Neuron (in vitro differentiated cells): ENCODE measurements at regions not wholly inside any gene's neighbourhood (a gene's known extent, or its start where the extent isn't known, plus 50 kb on each side); places are given as distances from the start of the nearest gene placed in this dataset.
"Not testable (repeated sequence)": the region's sequence is repeated elsewhere in the genome, so short reads cannot be mapped to it uniquely, and the experiment has no call there.

ENCODE experiments used
- H2AFZ ChIP-seq: one replicate; pipeline ENCODE4 v1.6.1; 2013; ENCODE audit warnings: low read depth, mild to moderate bottlenecking, inconsistent platforms, low read length, moderate library complexity
- H3K27me3 ChIP-seq: one replicate; pipeline ENCODE4 v1.6.1; 2013; ENCODE audit warnings: low read length; ENCODE audit not compliant: insufficient read depth
- H3K36me3 ChIP-seq: one replicate; pipeline ENCODE4 v1.6.1; 2013; ENCODE audit warnings: low read length; ENCODE audit not compliant: insufficient read depth
- H3K4me1 ChIP-seq: one replicate; pipeline ENCODE4 v1.6.1; 2013; ENCODE audit warnings: low read length; ENCODE audit not compliant: insufficient read depth
- H3K4me3 ChIP-seq: 2 replicates; pipeline ENCODE4 v1.5.1; 2013; ENCODE audit warnings: mild to moderate bottlenecking, low read length, moderate library complexity
- H3K9me3 ChIP-seq: one replicate; pipeline ENCODE4 v1.6.1; 2013; ENCODE audit warnings: low read length

- Histone ChIP-seq H3K36me3 (no peaks in the 10 kb centered on the region), H3K27me3 (no peaks in the 10 kb centered on the region), H3K4me3 (no peak overlapping the region), H3K4me1 (no peaks in the 10 kb centered on the region), H3K9me3 (no peaks in the 10 kb centered on the region), H2AFZ (no peak overlapping the region)
These were observed 832.6 kb upstream of the SLC39A10 start for GRCh38 chr2:194824450-194824849.

GRCh38 chr2:194822657-194823056 lies 834.4 kb upstream of the SLC39A10 start:
- Histone ChIP-seq H3K4me1 (no peaks in the 10 kb centered on the region), H3K9me3 (no peaks in the 10 kb centered on the region), H3K36me3 (no peaks in the 10 kb centered on the region), H2AFZ (no peak overlapping the region), H3K27me3 (no peaks in the 10 kb centered on the region), H3K4me3 (no peak overlapping the region)

GRCh38 chr2:194822097-194822496 lies 834.9 kb upstream of the SLC39A10 start:
- H2AFZ ChIP-seq: no peak overlapping the region
- no peaks in the 10 kb centered on the region for H3K27me3 ChIP-seq
- H3K9me3 ChIP-seq: no peaks in the 10 kb centered on the region
- H3K36me3 ChIP-seq: no peaks in the 10 kb centered on the region
- no peaks in the 10 kb centered on the region for H3K4me1 ChIP-seq
- no peak overlapping the region for H3K4me3 ChIP-seq

GRCh38 chr2:194819367-194819766 lies 837.7 kb upstream of the SLC39A10 start:
- Histone ChIP-seq H2AFZ (no peak overlapping the region), H3K36me3 (no peaks in the 10 kb centered on the region), H3K27me3 (no peaks in the 10 kb centered on the region), H3K4me1 (no peaks in the 10 kb centered on the region), H3K4me3 (no peak overlapping the region), H3K9me3 (no peaks in the 10 kb centered on the region)

- Histone ChIP-seq H3K36me3 (no peaks in the 10 kb centered on the region), H3K4me1 (no peaks in the 10 kb centered on the region), H2AFZ (no peak overlapping the region), H3K27me3 (no peaks in the 10 kb centered on the region), H3K4me3 (no peak overlapping the region), H3K9me3 (no peaks in the 10 kb centered on the region)
These were observed 841.6 kb upstream of the SLC39A10 start for GRCh38 chr2:194815475-194815874.

GRCh38 chr2:194802589-194802988 lies 854.4 kb upstream of the SLC39A10 start:
- Histone ChIP-seq H3K36me3 (no peaks in the 10 kb centered on the region), H3K9me3 (no peaks in the 10 kb centered on the region), H2AFZ (no peak overlapping the region), H3K4me1 (no peaks in the 10 kb centered on the region), H3K4me3 (no peak overlapping the region), H3K27me3 (no peaks in the 10 kb centered on the region)

- H2AFZ ChIP-seq, H3K4me3 ChIP-seq, H3K27me3 ChIP-seq, H3K4me1 ChIP-seq, H3K36me3 ChIP-seq, H3K9me3 ChIP-seq: not testable (repeated sequence)
These were observed 870.0 kb upstream of the SLC39A10 start for GRCh38 chr2:194787071-194787470.

- H3K4me1 ChIP-seq, H2AFZ ChIP-seq, H3K36me3 ChIP-seq, H3K4me3 ChIP-seq, H3K27me3 ChIP-seq, H3K9me3 ChIP-seq: not testable (repeated sequence)
These were observed 885.6 kb upstream of the SLC39A10 start for GRCh38 chr2:194771394-194771793.

GRCh38 chr2:194769030-194769429 lies 888.0 kb upstream of the SLC39A10 start:
- Histone ChIP-seq H3K4me1 (no peaks in the 10 kb centered on the region), H3K9me3 (no peaks in the 10 kb centered on the region), H3K36me3 (no peaks in the 10 kb centered on the region), H2AFZ (no peak overlapping the region), H3K4me3 (no peak overlapping the region), H3K27me3 (no peaks in the 10 kb centered on the region)

GRCh38 chr2:194765723-194766122 lies 891.3 kb upstream of the SLC39A10 start:
- Histone ChIP-seq H3K4me3 (no peak overlapping the region), H3K36me3 (no peaks in the 10 kb centered on the region), H2AFZ (no peak overlapping the region), H3K4me1 (no peaks in the 10 kb centered on the region), H3K9me3 (no peaks in the 10 kb centered on the region), H3K27me3 (no peaks in the 10 kb centered on the region)

GRCh38 chr2:194750926-194751325 lies 906.1 kb upstream of the SLC39A10 start:
- Histone ChIP-seq H3K4me3 (no peak overlapping the region), H3K27me3 (no peaks in the 10 kb centered on the region), H2AFZ (no peak overlapping the region), H3K36me3 (no peaks in the 10 kb centered on the region), H3K4me1 (no peaks in the 10 kb centered on the region), H3K9me3 (no peaks in the 10 kb centered on the region)

- Histone ChIP-seq H2AFZ (peak overlapping the region; percentile 61), H3K9me3 (no peaks in the 10 kb centered on the region), H3K27me3 (no peaks in the 10 kb centered on the region), H3K36me3 (no peaks in the 10 kb centered on the region), H3K4me3 (no peak overlapping the region), H3K4me1 (no peaks in the 10 kb centered on the region)
These were observed 911.4 kb upstream of the SLC39A10 start for GRCh38 chr2:194745557-194746146.

- Histone ChIP-seq H3K9me3 (no peaks in the 10 kb centered on the region), H3K4me3 (no peak overlapping the region), H3K4me1 (no peaks in the 10 kb centered on the region), H3K36me3 (no peaks in the 10 kb centered on the region), H3K27me3 (no peaks in the 10 kb centered on the region), H2AFZ (no peak overlapping the region)
These were observed 914.3 kb upstream of the SLC39A10 start for GRCh38 chr2:194742706-194743105.

- Histone ChIP-seq H3K9me3 (no peaks in the 10 kb centered on the region), H3K4me3 (no peak overlapping the region)
These were observed 917.8 kb upstream of the SLC39A10 start for GRCh38 chr2:194739217-194739616.

More at GRCh38 chr2:194739217-194739616, 917.8 kb upstream of the SLC39A10 start:
- no peaks in the 10 kb centered on the region for H3K36me3 ChIP-seq
- no peaks in the 10 kb centered on the region for H3K4me1 ChIP-seq
- no peak overlapping the region for H2AFZ ChIP-seq
- no peaks in the 10 kb centered on the region for H3K27me3 ChIP-seq
